Inflammatory macrophage treated with lipopolysaccharide for 1 hour (primary cell): ENCODE measurements at regions not wholly inside any gene's neighbourhood (a gene's known extent, or its start where the extent isn't known, plus 50 kb on each side); places are given as distances from the start of the nearest gene placed in this dataset.

ENCODE experiments used
- DNase-seq, 2 donors: peaks; one replicate each; pipeline ENCODE4 v3.0.0-alpha.2; 2020 to 2022

DNA sequence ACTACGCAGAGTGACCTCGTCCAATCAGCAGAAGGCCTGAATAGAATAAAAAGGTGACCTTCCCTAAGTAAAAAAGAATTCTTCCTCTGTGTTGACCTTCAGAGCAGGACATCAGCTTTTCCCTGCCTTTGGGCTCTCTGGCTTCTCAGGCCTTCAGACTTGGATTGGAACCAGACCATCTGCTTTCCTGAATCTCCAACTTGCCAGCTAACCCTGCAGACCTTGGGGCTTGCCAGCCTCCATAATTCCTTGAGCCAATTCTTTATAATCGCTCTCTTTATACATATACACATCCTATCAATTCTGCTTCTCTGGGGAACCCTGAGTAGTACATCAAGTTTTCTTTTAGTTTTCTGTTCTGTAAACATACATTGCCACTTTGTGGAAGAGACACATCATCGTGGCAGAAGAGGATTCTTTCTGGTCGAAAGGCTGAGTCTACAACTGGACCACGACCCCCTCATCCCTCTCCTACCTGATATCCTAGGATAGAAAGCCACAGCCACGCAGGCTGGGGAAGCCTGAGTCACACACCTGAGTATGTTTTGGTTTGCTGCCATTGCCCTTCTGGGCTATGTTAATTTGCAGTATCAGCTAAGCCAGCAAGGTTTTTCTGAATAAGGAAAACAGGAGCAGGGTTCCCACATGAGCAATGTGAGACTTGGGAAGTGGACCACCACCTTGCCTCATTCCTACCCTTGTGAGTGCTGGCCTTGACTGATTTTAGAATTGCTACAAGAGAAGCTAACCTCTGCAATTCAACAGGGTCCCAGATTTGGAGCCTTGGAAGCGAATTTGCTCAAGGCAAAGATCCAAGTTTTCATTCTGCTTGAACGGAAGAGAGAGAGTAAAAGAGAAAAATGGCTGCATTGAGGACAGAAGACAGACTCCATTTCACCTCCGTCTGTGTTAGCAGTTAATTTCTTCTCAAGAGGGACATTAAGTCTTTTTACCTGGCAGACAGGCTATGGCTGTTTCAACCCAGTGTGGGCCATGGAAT lies 445.2 kb upstream of the FZD8 start:
- DNase-seq, result no peak

DNA sequence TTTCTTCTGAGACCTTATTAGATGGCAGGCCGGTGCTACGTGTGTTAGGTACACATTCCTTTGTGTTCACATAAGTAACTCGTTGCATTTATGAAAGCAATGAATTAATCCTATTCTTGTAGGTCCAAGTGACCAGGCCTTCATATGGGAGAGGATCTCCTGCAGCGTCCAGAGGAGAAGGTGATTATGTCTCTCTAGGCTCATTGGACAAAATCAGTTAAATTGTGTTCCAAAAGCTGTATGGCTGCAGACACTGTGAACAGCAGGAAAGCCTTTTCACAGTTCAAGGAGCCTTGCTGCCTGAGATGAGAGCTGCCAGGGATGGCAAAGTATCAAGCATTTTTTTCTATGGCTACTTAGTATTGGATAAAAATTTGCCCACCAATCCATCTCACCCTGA lies 433.1 kb upstream of the FZD8 start:
- no peak for DNase-seq

DNA sequence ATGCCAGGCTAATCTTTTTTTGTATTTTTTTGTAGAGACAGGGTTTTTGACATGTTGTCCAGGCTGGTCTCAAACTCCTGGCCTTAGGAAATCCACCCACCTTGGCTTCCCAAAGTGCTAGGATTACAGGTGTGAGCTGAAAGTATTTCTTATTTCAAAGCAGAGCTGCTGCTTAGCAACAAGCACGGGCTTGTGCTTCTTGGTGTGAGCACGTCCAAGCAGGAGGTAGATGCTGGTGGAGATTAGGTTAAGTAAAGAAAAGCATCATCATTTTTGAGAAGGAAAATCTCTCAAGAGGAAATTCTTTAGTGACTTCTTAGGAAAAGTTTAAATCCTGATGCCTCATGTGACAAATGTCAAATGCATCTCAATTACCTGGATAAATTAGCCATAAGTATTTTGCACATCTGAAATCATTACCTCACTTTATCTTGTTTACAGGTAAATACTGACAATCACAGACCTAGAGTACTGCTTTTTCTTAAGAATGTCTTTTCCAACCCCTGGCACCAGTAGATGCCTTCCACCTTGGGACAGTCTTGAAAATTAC lies 431.8 kb upstream of the FZD8 start:
- DNase-seq, result no peak

DNA sequence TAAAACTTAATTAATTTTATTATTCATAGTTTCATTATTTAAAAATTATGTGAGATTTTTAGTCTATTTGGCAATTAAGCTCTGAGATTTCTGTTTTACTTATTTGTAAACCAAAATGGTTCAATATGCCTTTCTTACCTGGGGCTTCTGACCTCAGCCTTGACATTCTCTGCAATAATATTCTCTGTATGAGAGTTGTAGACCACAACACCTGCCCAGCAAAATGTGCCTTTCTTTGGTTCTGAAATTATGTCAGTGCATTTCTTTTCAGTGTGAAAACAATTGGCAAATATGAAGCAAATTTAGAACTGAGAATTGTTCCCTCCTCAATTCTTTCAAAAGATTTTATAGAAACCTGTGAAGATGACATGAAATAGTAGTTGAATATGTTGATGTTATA lies 426.4 kb upstream of the FZD8 start:
- no peak for DNase-seq

DNA sequence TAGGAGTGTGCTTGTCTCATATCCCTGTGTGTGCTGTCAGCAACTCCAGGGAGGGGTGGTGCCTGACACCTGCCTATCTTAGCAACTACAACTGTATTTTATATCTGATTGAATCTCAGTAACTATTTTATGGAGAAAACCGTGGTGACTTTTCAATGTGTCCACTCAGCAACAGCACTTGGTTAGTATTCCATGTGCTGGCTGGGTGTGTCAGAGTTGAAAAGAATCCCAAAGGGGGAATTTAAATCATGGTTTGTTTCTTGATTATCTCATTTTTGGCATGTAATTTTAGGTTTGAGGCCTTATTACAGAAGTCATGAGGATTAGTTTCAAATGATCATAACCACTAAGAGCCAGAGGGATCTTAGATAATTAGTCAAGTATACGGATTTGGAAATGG lies 425.7 kb upstream of the FZD8 start:
- no peak for DNase-seq

DNA sequence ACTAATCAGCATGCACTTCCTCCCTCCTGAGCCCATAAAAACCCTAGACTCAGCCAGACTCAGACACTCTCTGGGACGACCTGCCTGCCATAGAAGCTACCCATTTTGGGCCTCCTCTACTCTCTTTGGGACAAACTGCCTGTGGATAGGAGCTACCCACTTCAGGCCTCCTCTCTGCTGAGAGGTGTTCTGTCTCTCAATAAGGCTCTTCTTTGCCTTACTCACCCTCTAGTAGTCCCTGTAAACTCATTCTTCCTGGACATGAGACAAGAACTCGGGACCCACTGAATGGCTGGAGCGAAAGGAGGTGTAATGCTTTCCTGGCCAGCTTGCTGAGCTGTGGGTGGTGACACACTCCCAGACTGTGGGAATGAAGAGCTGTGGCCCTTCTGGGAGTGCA lies 424.8 kb upstream of the FZD8 start:
- DNase-seq, result no peak

DNA sequence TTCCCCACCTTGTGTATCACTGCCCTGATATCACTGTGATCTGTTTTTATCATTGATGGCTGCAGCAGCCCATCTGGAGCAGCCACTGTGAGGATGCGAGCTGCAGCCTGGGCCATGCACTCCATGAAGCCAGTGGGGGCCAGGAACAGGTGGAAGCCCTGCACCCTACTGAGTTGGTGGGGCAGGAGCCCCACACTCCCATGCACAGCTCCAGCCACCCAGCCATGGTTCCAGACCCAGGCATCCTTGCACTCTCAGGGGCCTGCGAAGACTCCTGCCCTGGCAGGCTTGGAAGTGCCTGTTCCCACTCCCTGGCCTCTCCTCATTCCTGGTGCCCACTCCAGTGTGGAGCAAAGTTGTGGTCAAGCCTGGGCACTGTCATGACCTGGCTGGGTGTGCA lies 424.0 kb upstream of the FZD8 start:
- no peak for DNase-seq

DNA sequence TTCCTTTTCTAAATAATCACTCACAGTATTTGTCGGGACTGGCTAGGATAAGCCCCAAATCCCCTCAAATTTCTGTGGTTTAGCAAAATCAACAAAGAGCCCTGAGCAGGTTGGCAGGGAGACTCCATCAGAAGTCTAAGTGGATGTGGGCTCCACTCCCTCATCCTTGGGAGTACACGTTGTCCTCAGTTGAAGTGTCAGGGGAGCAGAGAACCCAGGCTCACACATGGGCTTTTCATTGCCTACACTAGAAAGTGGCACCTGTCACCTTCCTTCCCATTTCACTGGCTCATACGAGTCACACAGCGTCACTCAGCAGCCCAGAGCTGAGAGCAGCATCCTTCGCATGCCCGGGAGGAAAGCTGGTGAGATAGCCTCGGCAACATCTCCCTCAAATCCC lies 421.3 kb upstream of the FZD8 start:
- no peak for DNase-seq

DNA sequence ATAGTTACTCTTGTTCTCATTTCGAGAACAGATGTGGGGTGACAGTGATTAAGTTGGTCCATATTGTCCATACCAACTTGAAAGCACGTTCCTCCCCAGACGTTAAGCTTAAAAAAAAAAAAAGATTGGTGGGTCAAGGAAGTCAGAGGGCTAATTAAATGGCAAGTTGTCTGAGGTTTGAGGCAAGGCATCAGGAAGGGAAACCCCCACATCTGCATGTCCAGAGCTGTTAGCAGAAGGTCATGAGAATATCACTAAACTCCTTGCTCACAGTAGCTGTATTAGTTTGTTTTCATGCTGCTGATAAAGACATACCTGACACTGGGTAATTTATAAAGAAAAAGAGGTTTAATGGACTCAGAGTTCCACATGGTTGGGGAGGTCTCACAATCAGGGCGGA lies 415.6 kb upstream of the FZD8 start:
- no peak for DNase-seq

DNA sequence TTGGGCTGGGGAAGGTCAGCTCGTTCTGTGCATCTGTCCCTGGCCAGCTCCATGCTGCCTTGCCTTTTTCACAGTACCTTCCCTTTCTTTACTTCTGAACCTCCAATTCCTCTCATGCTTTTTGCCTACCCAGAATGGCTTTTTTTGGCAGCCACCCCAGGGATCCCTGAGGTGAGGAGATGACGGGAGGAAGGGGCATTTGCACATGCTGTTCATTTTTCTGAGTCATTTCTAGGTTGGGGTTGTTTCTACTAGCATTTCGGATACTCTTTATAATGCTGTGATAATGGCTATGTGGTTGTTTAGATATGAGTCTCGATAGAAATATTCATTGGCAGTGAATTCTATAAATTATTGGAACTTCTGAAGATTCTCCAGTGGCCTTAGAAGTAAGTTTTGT lies 415.1 kb upstream of the FZD8 start:
- no peak for DNase-seq

DNA sequence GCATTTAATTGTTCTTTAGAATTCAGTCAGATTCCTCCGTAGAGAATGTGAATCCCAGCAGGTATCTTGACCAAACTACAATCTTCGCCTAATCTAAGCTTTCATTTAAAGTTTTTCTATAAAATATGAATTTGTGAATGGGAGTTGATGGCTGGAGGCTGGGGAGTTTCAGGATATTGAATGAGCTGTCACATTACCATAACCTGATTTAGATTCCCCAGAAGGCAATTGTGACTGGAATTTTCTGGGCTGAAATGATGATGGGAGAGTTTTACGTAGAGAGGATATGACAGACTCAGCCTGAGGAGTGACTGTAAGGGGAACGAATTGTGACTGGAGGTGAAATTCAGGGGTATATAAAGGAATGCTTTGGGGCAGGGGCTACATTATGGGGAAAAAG lies 411.7 kb upstream of the FZD8 start:
- no peak for DNase-seq

DNA sequence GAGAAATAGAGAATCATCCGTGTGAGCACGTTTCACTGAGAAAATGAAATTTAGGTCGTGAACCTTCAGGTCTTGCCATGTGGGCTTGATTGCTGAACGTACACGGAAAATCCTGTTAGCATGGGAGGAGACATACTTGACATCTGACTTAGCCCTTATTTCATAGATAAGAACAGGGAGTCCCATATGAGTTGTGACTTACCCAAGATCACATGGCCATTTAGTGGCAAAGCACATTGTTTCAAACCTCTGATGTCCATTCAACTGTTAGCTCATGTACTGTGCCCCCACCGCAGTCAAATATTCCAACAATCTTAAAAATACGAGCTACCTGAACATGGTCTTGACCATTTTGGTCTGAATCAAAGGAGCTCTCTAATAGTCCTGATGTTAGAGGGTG lies 411.2 kb upstream of the FZD8 start:
- no peak for DNase-seq

DNA sequence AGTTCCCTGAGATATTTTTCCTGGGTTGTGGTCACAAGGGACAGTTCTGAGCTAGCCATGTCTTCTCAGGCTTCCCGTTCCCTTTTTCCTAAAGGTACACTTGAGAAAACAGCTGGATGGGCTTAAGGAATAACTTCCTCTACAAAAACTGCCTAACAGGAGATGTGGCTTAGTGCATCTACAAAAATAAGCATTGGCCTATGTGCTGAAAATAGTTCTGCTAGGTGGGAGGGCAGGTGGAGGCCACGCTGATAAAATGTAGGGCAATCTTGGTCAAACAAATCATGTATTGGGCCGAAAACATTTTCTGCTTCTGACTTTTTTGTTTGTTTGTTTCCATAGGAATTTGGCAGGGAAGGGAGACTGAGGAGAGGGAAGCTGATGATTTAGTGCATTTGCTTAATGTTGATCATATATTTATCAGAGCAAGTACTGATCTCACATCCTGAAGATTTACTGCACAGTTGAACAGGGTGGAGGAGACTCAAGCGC lies 409.4 kb upstream of the FZD8 start:
- no peak for DNase-seq

DNA sequence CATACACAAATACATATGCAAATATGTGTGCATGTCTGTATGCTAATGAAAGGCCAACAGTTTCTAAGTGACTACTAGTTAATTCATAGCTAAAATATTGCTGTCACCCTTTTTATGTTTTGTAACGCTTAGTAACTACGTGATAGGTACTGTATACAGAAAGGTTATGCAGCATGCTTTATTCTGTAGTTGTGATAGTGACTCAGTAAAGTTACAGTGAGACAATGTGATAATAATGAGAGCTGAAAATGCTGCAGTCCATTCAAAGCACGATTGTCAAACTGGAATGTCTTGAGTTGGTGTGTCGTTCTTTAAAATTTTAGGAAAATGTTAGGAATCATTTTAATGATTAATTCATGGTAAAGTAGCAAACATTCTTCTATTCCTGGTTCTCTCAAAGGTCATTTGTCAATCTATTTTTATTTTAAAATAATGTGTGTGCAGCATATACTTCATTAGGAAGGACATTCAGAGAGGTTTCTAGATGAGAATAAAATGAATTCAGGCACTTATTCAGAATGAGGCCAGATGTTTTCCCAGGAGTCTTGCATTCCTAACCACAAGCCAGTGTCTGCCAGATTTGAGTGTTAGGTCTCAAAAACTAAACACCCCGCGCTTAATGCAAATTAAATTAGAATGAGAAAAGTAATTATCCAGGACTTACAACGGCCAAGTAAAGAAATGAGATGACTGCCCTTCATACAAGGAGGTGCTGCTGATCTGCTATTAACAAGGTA lies 408.8 kb upstream of the FZD8 start:
- no peak for DNase-seq

DNA sequence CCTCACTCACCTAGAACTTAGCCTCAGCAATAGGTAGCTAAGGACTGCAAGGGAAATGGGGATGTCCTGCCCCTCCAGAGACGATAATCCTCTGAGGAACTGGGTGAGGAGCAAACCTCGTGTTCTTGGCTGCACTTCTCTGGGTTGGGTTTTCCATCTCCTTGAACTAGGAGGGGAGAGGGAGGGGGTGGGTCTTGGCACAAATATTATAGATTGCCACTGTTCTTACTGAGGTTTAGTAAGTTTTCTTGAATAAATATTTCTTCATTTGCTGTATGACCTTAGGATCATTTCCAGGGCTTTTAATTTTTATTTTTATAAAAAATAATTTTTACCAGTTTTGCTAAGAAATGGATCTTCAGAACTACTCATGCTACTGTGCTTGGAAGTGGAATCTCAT lies 406.7 kb upstream of the FZD8 start:
- DNase-seq, result no peak

DNA sequence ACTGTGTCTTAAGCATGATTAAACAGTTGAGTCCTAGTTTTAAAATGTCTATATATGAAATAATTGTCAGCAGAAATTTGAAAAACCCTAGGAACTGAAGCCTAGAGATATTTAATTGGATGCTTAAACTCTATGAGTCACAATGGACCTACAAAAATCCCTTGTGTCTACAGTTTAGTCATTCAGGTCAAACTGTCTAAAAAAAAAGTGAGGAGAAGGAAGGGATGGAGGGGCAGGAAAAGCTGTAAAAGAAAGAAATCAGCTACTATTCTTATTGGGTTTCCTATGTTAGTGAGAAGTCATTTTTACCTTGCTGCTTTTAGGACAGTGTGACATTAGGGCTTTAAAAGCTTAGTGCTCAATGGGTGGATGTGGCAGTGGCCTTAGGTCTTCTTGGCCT lies 406.1 kb upstream of the FZD8 start:
- DNase-seq, result no peak

DNA sequence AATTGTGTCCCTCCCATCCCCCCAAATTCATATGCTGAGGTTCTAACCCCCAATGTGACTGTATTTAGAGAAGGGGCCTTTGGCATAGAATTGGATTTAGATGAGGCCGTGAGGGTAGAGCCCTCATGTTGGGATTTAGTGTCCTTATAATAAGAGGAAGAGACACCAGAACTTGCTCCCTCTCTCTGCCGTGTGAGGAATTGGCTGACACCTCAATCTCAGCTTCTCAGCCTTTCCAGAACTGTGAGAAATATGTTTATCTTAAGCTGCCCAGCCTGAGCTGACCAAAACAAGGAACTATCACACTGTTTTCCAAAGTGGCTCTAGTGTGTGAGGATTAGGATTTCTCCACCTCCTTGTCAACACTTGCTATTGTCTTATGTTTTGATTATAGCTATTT lies 400.0 kb upstream of the FZD8 start:
- DNase-seq, result no peak

DNA sequence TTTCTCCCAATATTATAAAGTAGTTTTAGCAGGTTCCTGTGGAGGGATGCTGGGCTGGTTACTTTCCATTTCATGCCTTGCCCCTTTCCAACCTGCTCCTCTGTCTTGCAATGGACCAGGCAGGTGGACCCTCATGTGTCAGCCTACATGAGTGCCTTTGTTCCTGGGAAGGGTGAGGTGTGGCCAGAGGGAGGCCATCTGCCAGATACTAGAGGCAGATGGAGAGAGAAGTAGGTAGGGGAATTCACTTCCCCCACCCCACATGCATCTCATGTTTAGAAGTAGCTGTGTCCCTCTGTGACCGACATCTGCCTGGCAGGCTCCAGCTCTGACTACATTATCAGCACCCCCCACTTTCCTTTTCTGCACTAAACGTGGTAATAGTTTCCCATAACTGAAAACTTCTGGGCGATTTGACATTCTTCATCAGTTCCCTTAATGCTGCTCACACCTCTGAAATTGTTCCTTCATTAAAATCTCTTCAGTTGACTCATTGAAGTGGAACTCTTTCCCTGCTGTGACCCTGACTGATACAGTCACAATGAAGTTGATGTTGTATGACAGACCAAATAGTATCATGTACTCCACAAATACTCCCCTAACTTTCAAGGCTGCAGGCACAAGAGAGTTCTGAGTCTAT lies 396.3 kb upstream of the FZD8 start:
- no peak for DNase-seq

DNA sequence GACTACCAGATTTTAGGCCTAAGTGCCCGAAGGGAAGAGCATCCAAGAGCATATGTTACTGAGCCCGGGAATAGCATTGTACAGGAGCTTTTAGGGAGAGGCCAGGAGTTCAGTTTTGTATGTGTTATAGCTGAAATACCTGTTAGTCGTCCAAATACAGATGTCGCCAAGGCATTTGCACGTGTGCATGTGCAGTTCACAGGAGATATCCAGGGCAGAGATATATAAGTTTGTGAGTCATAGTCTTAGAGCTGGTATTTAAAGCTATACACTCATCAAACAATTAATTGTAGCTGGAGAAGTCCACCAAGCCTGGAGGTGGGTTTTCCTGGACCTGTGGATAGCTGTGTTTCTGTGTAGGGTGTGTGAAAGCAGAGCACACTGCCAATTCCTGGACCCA lies 394.0 kb upstream of the FZD8 start:
- no peak for DNase-seq

DNA sequence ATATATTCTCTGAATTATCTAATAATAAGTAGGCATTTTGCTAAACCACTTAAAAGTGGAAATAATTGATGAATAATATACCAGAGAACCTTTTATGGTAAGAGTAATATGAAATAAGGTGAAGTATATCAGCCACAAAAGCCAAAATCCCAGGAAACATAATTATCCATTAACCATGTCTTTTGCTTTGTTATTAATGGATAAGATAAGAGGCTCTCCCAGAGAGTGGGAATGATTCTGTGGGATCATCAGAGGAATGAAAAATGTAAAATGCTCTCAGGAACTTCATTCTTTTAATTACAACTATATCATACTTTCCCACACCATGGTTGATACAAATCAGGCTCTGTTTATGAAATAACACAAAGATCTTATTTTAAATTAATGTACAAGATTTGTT lies 391.7 kb upstream of the FZD8 start:
- DNase-seq, result no peak

DNA sequence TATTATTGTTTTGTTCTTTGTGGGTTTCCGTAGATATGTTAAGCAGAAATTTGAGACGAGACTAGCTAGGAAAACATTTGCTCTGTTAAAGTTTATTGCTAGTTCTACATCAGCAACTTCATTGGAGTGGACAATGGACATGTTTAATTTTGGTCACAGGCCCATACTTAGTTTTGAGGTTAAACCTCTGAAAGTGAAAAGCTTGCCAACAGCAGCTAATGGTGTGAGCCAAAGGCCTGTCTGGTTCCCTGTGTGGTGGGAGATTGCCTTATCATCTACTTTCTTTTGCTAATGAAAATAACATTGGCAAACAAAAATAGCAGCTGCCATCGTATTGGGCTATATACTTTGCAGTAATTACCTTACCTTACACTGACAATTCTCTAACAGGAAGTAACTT lies 388.4 kb upstream of the FZD8 start:
- DNase-seq, result no peak

DNA sequence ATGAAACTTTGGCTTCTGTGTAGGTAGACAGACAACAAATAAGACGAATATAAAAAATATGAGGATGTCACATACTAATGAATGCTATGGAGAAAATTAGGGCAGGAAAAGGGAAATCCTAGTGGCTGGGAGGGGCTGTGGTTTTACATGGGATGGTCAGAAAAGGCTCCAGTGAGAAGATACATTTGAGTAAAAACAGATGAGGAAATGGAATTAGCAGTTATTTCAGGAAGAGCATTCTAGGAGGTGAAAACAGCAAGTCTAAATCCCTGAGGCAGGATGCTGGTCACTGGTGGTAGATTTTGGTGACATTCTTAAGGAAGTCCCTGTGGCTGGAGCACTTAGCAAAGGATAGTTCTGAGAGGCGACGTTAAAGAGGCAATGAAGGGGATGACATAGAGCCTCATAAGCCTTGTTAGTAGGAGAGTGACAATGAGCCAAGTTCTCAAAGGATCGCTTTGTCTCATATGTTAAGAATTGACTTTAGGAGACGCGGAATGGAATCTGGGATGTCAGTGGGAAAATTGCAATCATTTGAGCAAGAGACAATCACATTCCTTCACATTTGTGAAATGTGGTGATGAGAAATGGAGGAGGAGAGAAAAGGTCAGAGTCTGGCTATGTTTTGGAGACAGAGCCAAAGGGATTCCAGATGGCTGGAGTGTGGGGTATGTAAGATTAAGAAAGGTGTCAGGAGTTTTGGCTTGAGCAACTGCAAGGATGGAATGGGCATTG lies 384.7 kb upstream of the FZD8 start:
- DNase-seq, result no peak

DNA sequence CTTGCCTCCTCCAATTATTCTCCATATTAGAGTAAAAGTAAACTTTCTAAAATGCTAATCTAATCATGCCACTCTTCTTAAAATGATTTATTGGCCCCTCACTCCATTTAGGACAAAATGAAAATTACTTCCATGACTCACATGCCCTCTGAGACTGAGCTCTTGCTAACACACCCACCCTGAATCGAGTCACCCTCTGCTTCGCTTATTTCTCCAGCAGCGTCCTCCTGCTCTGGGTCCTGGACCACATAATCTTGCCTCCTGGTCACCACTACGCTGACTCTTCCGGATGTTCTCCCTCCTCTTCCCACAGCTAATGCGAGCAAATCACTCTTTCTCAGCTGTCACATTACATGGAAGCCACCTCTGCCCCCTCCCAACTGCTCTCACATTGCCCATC lies 384.0 kb upstream of the FZD8 start:
- DNase-seq, result no peak
